ENCODE measurements at regions not wholly inside any gene's neighbourhood (a gene's known extent, or its start where the extent isn't known, plus 50 kb on each side); places are given as distances from the start of the nearest gene placed in this dataset.
"Not testable (repeated sequence)": the region's sequence is repeated elsewhere in the genome, so short reads cannot be mapped to it uniquely, and the experiment has no call there.

DNA sequence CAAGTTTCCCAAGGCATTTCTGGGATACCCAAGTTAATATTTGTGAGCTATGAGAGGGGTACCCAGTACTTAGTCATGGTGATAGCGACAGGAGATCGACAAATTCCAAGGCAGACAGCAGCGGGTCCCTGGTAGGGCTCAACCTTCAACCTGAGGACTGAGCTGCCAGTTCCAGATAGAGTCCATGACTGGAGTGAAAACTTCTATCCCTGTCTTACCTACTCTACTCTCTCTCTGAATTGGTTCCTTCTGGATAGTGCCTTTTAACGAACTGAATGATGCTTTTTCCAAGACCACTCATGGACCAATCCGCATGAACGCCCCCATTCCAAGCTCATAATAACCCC, 76.9 kb upstream of the ALG10 start:
- Histone ChIP-seq H3K4me2 (ENCODE audit: low read length) (no peak overlapping the region), H2AFZ (ENCODE audit: low read depth, low read length) (no peak overlapping the region), H3K27ac (ENCODE audit: low read length) (no peak overlapping the region), H3K9ac (ENCODE audit: low read length) (no peak overlapping the region), H3K79me2 (ENCODE audit: low read length) (no peaks in the 10 kb centered on the region), H3K9me3 (ENCODE audit: insufficient read depth, low read length) (no peaks in the 10 kb centered on the region), H3K4me1 (ENCODE audit: low read length) (no peaks in the 10 kb centered on the region), H3K4me3 (ENCODE audit: low read length) (no peak overlapping the region), H3K27me3 (ENCODE audit: low read depth, low read length) (no peaks in the 10 kb centered on the region), H4K20me1 (ENCODE audit: insufficient read depth, low read length) (no peaks in the 10 kb centered on the region), H3K36me3 (replicated peaks; ENCODE audit: low read depth, low read length) (no peaks in the 10 kb centered on the region)
- no peak for TF ChIP-seq EZH2phosphoT487 (IDR thresholded peaks at IDR 0.05; ENCODE audit: low read depth)
- TF ChIP-seq, protein P1, sequence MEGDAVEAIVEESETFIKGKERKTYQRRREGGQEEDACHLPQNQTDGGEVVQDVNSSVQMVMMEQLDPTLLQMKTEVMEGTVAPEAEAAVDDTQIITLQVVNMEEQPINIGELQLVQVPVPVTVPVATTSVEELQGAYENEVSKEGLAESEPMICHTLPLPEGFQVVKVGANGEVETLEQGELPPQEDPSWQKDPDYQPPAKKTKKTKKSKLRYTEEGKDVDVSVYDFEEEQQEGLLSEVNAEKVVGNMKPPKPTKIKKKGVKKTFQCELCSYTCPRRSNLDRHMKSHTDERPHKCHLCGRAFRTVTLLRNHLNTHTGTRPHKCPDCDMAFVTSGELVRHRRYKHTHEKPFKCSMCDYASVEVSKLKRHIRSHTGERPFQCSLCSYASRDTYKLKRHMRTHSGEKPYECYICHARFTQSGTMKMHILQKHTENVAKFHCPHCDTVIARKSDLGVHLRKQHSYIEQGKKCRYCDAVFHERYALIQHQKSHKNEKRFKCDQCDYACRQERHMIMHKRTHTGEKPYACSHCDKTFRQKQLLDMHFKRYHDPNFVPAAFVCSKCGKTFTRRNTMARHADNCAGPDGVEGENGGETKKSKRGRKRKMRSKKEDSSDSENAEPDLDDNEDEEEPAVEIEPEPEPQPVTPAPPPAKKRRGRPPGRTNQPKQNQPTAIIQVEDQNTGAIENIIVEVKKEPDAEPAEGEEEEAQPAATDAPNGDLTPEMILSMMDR (IDR thresholded peaks at IDR 0.05; ENCODE audit: low read depth, low read length) = no peak

DNA sequence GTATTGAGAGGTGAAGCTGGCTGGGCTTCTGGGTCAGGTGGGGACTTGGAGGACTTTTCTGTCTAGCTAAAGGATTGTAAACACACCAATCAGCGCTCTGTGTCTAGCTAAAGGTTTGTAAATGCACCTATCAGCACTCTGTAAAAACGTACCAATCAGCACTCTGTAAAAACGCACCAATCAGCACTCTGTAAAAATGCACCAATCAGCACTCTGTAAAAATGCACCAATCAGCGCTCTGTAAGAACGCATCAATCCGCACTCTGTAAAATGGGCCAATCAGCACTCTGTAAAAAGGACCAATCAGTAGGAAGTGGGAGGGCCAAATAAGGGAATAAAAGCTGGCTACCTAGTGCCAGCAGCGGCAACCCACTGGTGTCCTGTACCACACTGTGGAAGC, 56.1 kb upstream of the ALG10 start:
- not testable (repeated sequence) for H4K20me1 ChIP-seq (ENCODE audit: insufficient read depth, low read length); H3K4me2 ChIP-seq (ENCODE audit: low read length); H3K79me2 ChIP-seq (ENCODE audit: low read length); H3K9ac ChIP-seq (ENCODE audit: low read length); H3K27me3 ChIP-seq (ENCODE audit: low read depth, low read length); H3K36me3 ChIP-seq (replicated peaks; ENCODE audit: low read depth, low read length); H3K9me3 ChIP-seq (ENCODE audit: insufficient read depth, low read length); H3K4me3 ChIP-seq (ENCODE audit: low read length); H3K27ac ChIP-seq (ENCODE audit: low read length); H2AFZ ChIP-seq (ENCODE audit: low read depth, low read length); H3K4me1 ChIP-seq (ENCODE audit: low read length)

DNA sequence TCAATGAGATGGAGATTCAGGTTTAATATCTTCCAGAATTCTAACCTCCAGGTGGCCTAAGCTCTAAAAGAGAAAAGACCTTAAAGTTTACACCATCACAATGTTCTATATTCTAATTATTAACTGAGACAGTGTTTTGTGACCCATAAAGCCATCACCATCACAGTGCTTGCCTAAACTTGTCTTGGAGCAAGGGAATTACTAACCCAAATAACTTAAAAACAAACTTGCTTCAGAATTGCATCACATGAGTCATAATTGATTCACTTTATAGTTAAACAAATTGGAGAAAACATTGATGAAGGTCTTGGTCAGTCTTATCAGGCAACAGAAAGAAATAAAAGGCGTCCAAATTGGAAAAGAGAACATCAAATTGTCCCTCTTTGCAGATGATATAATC, 54.5 kb upstream of the ALG10 start:
- Histone ChIP-seq H3K4me1 (ENCODE audit: low read length) (no peaks in the 10 kb centered on the region), H3K4me2 (ENCODE audit: low read length) (no peak overlapping the region), H2AFZ (ENCODE audit: low read depth, low read length) (no peak overlapping the region), H3K27ac (ENCODE audit: low read length) (no peak overlapping the region), H3K9me3 (ENCODE audit: insufficient read depth, low read length) (no peaks in the 10 kb centered on the region), H3K9ac (ENCODE audit: low read length) (no peak overlapping the region), H4K20me1 (ENCODE audit: insufficient read depth, low read length) (no peaks in the 10 kb centered on the region), H3K79me2 (ENCODE audit: low read length) (no peaks in the 10 kb centered on the region), H3K4me3 (ENCODE audit: low read length) (no peak overlapping the region), H3K36me3 (replicated peaks; ENCODE audit: low read depth, low read length) (no peaks in the 10 kb centered on the region), H3K27me3 (ENCODE audit: low read depth, low read length) (no peaks in the 10 kb centered on the region)
- no peak for TF ChIP-seq EZH2phosphoT487 (IDR thresholded peaks at IDR 0.05; ENCODE audit: low read depth)
- TF ChIP-seq, protein P1 (IDR thresholded peaks at IDR 0.05; ENCODE audit: low read depth, low read length) = no peak

Measured in OCI-LY3 (cell line).